ENCODE measurements at regions not wholly inside any gene's neighbourhood (a gene's known extent, or its start where the extent isn't known, plus 50 kb on each side); places are given as distances from the start of the nearest gene placed in this dataset.

GRCh38 chr1:166221316-166221715 lies 54.5 kb upstream of the FAM78B start:
- DNase-seq (ENCODE audit: low spot score) (no peak), ATAC-seq (ENCODE audit: low FRiP score) (no peak)
- TF ChIP-seq CTCF (IDR thresholded peaks at IDR 0.05), result no peak

GRCh38 chr1:166233750-166234366 lies 67.1 kb upstream of the FAM78B start:
- DNase-seq (ENCODE audit: low spot score), result no peak
- no peak for TF ChIP-seq CTCF (IDR thresholded peaks at IDR 0.05)
- ATAC-seq (ENCODE audit: low FRiP score), result no peak

GRCh38 chr1:166235728-166236127 lies 68.9 kb upstream of the FAM78B start:
- TF ChIP-seq CTCF (IDR thresholded peaks at IDR 0.05), result no peak
- no peak for ATAC-seq (ENCODE audit: low FRiP score)
- no peak for DNase-seq (ENCODE audit: low spot score)

- DNase-seq (ENCODE audit: low spot score), result no peak
- no peak for TF ChIP-seq CTCF (IDR thresholded peaks at IDR 0.05)
- ATAC-seq (ENCODE audit: low FRiP score), result no peak
Observed at GRCh38 chr1:166237675-166238074, 70.9 kb upstream of the FAM78B start.

- TF ChIP-seq CTCF (IDR thresholded peaks at IDR 0.05), result no peak
- DNase-seq (ENCODE audit: low spot score) (no peak), ATAC-seq (ENCODE audit: low FRiP score) (no peak)
Observed at GRCh38 chr1:166253076-166253779, 86.4 kb upstream of the FAM78B start.

GRCh38 chr1:166258017-166258416 lies 91.2 kb upstream of the FAM78B start:
- no peak for TF ChIP-seq CTCF (IDR thresholded peaks at IDR 0.05)
- ATAC-seq (ENCODE audit: low FRiP score) (no peak), DNase-seq (ENCODE audit: low spot score) (no peak)

- DNase-seq (ENCODE audit: low spot score) (no peak), ATAC-seq (ENCODE audit: low FRiP score) (no peak)
- TF ChIP-seq CTCF (IDR thresholded peaks at IDR 0.05), result no peak
Observed at GRCh38 chr1:166261511-166261910, 94.7 kb upstream of the FAM78B start.

Data from omental fat pad (tissue), 3 donors.